ENCODE measurements at regions not wholly inside any gene's neighbourhood (a gene's known extent, or its start where the extent isn't known, plus 50 kb on each side); places are given as distances from the start of the nearest gene placed in this dataset.

GRCh38 chr16:66293207-66293735 lies 73.2 kb upstream of the CDH5 start:
- no peak for TF ChIP-seq CTCF (IDR thresholded peaks at IDR 0.05; ENCODE audit: control extremely low read depth in 1 of 3, insufficient read depth in 1 of 3, low read depth in 1 of 3, low read length in 3 of 3)
- TF ChIP-seq RAD21 (IDR thresholded peaks at IDR 0.05 in 1 of 2, conservative IDR thresholded peaks at IDR 0.05 in 1 of 2; ENCODE audit: low read depth in 2 of 2, low read length in 2 of 2): no peak
- TF ChIP-seq POLR2A (IDR thresholded peaks at IDR 0.05; ENCODE audit: control extremely low read depth in 1 of 2, low read depth in 2 of 2, low read length in 2 of 2): no peak
- no peak for TF ChIP-seq ATF2 (IDR thresholded peaks at IDR 0.05; ENCODE audit: low read length)
- TF ChIP-seq CBX5 (IDR thresholded peaks at IDR 0.05; ENCODE audit: low read depth, low read length): no peak

Measured in H1 (cell line).